DMS79 (cell line): ENCODE measurements at regions not wholly inside any gene's neighbourhood (a gene's known extent, or its start where the extent isn't known, plus 50 kb on each side); places are given as distances from the start of the nearest gene placed in this dataset.

Source experiments
- DNase-seq: peaks from one replicate; lab custom pipeline; 2025; lab: John Stamatoyannopoulos, UW

DNA sequence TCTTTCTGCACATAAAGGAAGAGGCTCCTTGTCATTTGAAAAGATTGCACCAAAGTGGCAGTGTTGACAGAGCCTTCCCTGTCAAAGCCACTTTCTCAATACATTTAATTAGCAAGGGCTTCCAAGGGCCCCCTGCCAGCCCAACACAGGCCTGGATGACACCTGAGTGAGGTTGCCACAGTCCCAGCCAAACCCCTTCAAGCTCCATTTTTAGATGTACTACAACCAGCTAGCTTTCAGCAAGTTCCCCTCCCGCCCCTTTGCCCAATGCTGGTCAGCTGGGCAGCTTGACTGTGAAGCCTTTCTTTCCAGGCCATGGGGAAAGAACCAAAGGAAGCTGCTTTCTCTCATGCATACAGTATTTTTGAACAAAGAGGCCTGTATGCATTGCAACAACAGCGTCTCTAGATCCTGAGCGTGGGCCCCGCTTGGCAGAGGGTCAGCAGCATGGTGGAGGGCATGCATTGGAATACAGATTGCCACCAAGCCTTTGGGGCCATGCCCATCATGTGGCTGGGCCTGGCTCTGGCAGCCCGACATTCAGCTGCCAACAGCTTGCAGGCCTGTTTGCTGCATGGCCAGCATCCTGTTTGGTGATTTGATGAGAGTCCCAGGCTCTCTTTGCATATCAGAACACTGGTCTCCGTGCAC lies 261.1 kb upstream of the GATB start:
- DNase-seq, result no peak

- DNase-seq, result no peak
Measured at GRCh38 chr4:152020073-152020472, 259.3 kb upstream of the GATB start.

- no peak for DNase-seq
Measured at GRCh38 chr4:152016303-152016620, 255.5 kb upstream of the GATB start.

GRCh38 chr4:152015597-152016302 lies 254.9 kb upstream of the GATB start:
- DNase-seq, result no peak

DNA sequence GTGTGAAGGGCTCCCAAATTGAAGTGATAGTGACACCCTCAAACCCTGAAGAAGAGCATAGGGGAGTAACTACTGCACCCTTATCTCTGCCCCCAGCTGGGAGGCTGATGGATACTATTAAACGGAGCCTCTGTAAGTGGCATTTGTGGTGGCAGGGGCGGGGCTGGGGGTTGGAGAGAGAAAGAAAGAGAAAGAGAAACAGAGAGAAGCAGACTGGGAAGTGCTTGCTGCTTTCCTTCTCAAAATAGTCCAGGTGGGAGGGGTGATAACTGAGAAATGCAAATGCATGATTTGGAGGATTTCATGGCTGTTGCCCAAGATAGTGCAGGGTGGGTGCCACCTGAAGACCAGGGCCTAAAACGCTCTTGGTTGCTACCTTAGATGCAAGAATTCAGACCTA lies 253.5 kb upstream of the GATB start:
- DNase-seq, result no peak

GRCh38 chr4:152011469-152011868 lies 250.7 kb upstream of the GATB start:
- no peak for DNase-seq

DNA sequence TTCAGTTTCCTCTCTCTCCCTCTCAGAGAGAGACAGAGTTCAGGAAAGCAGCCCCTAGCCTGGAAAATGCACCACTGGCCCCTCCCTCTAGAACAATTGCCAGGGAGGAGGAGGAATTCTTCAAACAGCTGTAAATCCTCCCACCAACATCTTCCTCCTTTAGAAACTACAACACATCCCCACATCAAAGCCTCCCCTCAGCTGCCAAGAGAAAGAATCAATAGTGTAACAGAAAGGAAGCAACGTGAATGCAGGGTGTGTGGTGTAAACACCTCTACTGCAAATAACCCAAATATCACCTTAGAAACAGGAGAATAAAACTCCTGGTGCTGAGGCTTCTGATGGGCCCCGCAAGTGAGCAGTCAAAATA lies 249.9 kb upstream of the GATB start:
- no peak for DNase-seq

GRCh38 chr4:152009983-152010709 lies 249.3 kb upstream of the GATB start:
- no peak for DNase-seq

- DNase-seq, result no peak
Measured at GRCh38 chr4:152009031-152009670, 248.3 kb upstream of the GATB start.

- no peak for DNase-seq
Measured at GRCh38 chr4:152007111-152007510, 246.3 kb upstream of the GATB start.

DNA sequence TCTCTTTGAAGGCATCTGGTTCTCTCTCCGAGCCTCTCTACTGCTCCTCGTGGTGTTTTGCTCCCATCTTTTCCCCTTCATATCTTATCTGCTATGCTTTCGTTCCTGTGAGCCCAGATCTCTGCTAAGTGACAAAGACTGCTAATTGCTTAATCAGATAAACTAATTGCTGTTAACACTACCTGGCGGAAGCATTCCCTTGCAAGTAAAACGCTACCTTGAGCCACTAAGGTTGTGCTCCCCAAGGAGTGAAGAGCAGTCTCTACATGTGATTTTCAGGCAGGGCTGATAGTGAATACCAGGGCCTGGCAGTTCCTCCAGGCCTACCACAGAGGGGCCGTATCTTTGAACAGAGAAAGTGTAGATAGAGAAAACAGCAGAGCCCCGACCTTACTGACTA lies 244.0 kb upstream of the GATB start:
- DNase-seq, result no peak

DNA sequence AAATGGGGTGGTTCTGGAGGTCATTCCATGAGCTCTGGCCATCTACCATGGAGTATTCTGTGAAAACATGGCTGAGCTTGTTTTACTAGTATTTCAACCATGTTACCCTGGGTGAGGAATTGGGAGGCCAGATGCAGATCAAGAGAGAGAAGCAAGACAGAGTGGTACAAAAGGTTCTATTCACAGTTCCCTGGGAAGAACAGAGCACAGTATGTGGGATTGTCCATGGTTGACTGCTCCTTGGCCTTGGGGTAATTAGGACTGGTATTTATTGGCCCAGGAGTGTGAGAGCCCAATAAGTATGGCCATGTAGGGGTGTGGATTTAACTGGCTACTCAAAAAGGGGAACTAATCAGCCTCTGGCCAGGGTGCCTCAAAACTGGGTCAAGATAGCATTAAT lies 239.7 kb upstream of the GATB start:
- DNase-seq, result no peak

DNA sequence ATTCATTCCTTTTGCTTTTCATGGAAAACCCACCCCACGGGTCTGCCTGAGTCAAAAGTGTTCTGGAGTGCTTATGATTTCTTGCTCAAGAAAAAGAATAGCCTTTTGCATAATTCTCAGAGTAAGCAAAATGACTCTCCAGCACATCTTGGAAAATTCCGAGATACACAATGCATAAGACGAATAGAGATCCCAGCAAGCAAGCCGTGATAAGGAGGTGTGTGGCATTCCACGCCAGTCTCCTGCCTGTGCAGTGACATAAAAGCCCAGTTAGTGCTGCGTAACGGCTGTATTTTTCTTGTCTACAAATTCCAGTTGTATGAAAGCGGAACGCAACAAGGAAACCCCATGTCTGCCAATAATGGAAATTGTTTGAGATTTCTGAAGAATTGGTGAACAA lies 237.9 kb upstream of the GATB start:
- DNase-seq, result no peak

DNA sequence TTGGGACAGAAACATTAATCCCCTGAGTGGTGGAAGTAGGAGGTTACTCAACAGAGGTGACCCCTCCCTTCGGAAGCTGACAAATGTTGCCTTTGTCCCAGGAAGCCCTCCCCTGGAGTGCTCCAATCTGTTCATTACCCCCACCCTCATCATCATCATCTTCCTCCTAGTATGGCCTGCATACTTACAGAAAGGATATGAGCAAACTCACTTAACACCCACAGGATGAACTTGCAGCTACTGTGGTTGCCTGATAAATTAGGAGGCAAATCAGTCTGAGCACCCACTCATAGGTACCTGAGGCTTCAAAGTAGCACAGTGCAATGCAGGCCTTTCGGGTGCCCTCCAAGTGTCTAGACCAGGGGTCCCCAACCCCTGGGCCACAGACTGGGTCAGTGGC lies 236.7 kb upstream of the GATB start:
- no peak for DNase-seq

GRCh38 chr4:151994429-151994828 lies 233.6 kb upstream of the GATB start:
- DNase-seq, result no peak

- no peak for DNase-seq
Measured at GRCh38 chr4:151993521-151993920, 232.7 kb upstream of the GATB start.

DNA sequence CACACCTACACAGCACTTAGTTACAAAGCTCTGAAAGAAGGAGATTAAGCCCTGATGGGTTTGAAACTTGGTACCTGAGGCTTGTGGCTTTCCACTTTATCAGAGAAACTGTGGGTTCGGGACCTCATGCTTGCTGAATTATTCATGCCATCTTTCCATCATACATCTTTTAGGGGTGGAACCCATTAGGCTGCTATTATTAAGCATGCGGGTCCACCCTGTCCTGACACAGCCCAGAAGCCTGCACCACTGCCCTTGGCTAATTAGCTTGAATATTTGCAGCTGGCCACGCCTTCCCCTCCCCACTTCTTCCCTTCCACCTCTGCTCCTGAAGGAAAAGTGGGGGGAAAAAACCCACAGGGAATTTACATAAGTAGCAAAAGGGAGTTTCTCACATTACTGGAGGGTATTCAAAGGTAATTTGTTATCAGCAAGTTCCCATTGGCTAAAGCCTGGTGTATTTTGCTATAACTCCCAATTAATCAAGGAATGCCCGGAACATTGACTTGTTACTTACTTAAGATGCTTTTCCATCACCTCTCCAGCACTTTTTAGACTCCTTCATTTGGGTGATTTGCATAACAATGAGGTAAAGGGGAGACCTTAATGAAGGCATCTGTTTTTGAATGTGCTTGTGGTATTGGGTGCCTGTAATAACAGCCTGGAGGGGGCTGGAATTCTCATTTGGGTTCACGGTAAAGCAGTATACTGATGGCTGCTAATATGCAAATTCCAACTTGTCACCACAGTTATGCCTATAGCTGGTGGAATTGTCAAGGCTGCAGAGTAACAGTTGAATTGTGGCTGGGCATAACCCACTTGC lies 231.7 kb upstream of the GATB start:
- DNase-seq, result no peak

GRCh38 chr4:151991884-151992167 lies 231.0 kb upstream of the GATB start:
- DNase-seq, result no peak

GRCh38 chr4:151991001-151991883 lies 230.4 kb upstream of the GATB start:
- no peak for DNase-seq

- no peak for DNase-seq
Measured at GRCh38 chr4:151990201-151990600, 229.4 kb upstream of the GATB start.

- no peak for DNase-seq
Measured at GRCh38 chr4:151988591-151988990, 227.8 kb upstream of the GATB start.
